IPS-18a (cell line): ENCODE measurements at regions not wholly inside any gene's neighbourhood (a gene's known extent, or its start where the extent isn't known, plus 50 kb on each side); places are given as distances from the start of the nearest gene placed in this dataset.

Source experiments
- H3K27ac ChIP-seq: one replicate; pipeline ENCODE4 v1.5.1; 2013; ENCODE audit warnings: low read length
- H3K27me3 ChIP-seq: one replicate; pipeline ENCODE4 v1.6.1; 2013; ENCODE audit warnings: mild to moderate bottlenecking, low read length; ENCODE audit not compliant: control insufficient read depth, insufficient read depth
- H3K36me3 ChIP-seq: one replicate; pipeline ENCODE4 v1.6.1; 2013; ENCODE audit warnings: low read depth, low read length; ENCODE audit not compliant: control insufficient read depth
- H3K4me1 ChIP-seq: one replicate; pipeline ENCODE4 v1.6.1; 2013; ENCODE audit warnings: low read depth, low read length; ENCODE audit not compliant: control insufficient read depth
- H3K4me3 ChIP-seq: one replicate; pipeline ENCODE4 v1.5.1; 2013; ENCODE audit warnings: low read length
- H3K9ac ChIP-seq: one replicate; pipeline ENCODE4 v1.6.1; 2013; ENCODE audit warnings: mild to moderate bottlenecking, low read length, moderate library complexity
- H3K9me3 ChIP-seq: one replicate; pipeline ENCODE4 v1.6.1; 2013; ENCODE audit warnings: low read depth, low read length; ENCODE audit not compliant: control insufficient read depth

GRCh38 chr1:50266509-50266908 lies 156.7 kb downstream of the DMRTA2 start:
- Histone ChIP-seq H3K9me3 (no peaks in the 10 kb centered on the region), H3K4me3 (no peak overlapping the region), H3K4me1 (no peaks in the 10 kb centered on the region), H3K9ac (no peak overlapping the region), H3K27me3 (no peaks in the 10 kb centered on the region), H3K27ac (no peak overlapping the region), H3K36me3 (no peaks in the 10 kb centered on the region)

- H3K9ac ChIP-seq = no peak overlapping the region
- no peaks in the 10 kb centered on the region for H3K27me3 ChIP-seq
- no peaks in the 10 kb centered on the region for H3K36me3 ChIP-seq
- no peak overlapping the region for H3K4me3 ChIP-seq
- H3K27ac ChIP-seq = no peak overlapping the region
- H3K9me3 ChIP-seq = no peaks in the 10 kb centered on the region
- no peaks in the 10 kb centered on the region for H3K4me1 ChIP-seq
These were observed 157.1 kb downstream of the ELAVL4 start for GRCh38 chr1:50265790-50266314.

- H3K27me3 ChIP-seq = no peaks in the 10 kb centered on the region
- no peak overlapping the region for H3K9ac ChIP-seq
- H3K4me1 ChIP-seq = no peaks in the 10 kb centered on the region
- no peak overlapping the region for H3K4me3 ChIP-seq
- no peak overlapping the region for H3K27ac ChIP-seq
- H3K36me3 ChIP-seq = no peaks in the 10 kb centered on the region
- H3K9me3 ChIP-seq = no peaks in the 10 kb centered on the region
These were observed 155.9 kb downstream of the ELAVL4 start for GRCh38 chr1:50264590-50264989.

GRCh38 chr1:50262436-50262835 lies 153.7 kb downstream of the ELAVL4 start:
- Histone ChIP-seq H3K9ac (no peak overlapping the region), H3K27me3 (no peaks in the 10 kb centered on the region), H3K4me1 (no peaks in the 10 kb centered on the region), H3K27ac (no peak overlapping the region), H3K4me3 (no peak overlapping the region), H3K9me3 (no peaks in the 10 kb centered on the region), H3K36me3 (no peaks in the 10 kb centered on the region)

GRCh38 chr1:50261951-50262350 lies 153.2 kb downstream of the ELAVL4 start:
- H3K27me3 ChIP-seq = no peaks in the 10 kb centered on the region
- H3K9me3 ChIP-seq = no peaks in the 10 kb centered on the region
- H3K36me3 ChIP-seq = no peaks in the 10 kb centered on the region
- no peak overlapping the region for H3K27ac ChIP-seq
- no peak overlapping the region for H3K4me3 ChIP-seq
- no peak overlapping the region for H3K9ac ChIP-seq
- no peaks in the 10 kb centered on the region for H3K4me1 ChIP-seq

GRCh38 chr1:50257940-50258685 lies 149.4 kb downstream of the ELAVL4 start:
- no peak overlapping the region for H3K9ac ChIP-seq
- H3K4me1 ChIP-seq = no peaks in the 10 kb centered on the region
- no peaks in the 10 kb centered on the region for H3K27me3 ChIP-seq
- H3K36me3 ChIP-seq = no peaks in the 10 kb centered on the region
- no peaks in the 10 kb centered on the region for H3K9me3 ChIP-seq
- no peak overlapping the region for H3K4me3 ChIP-seq
- H3K27ac ChIP-seq = no peak overlapping the region

GRCh38 chr1:50257029-50257428 lies 148.3 kb downstream of the ELAVL4 start:
- Histone ChIP-seq H3K9me3 (no peaks in the 10 kb centered on the region), H3K27me3 (no peaks in the 10 kb centered on the region), H3K9ac (no peak overlapping the region), H3K4me3 (no peak overlapping the region), H3K27ac (no peak overlapping the region), H3K36me3 (no peaks in the 10 kb centered on the region), H3K4me1 (peaks cover 4% of the 10 kb centered on the region)
